Bronchial epithelial cell (primary cell): ENCODE measurements at regions not wholly inside any gene's neighbourhood (a gene's known extent, or its start where the extent isn't known, plus 50 kb on each side); places are given as distances from the start of the nearest gene placed in this dataset.

Source experiments
- DNase-seq: peaks from one replicate; pipeline ENCODE4 v3.0.0-alpha.2; 2010; ENCODE audit warnings: low read depth
- FAIRE-seq: peaks from 2 replicates; lab custom pipeline; 2011; peaks lifted over from hg19 to GRCh38; lab: Jason Lieb, UNC
- H3K27me3 ChIP-seq: 2 replicates; pipeline ENCODE4 v1.5.1; 2011; ENCODE audit warnings: low read length; ENCODE audit not compliant: control insufficient read depth, insufficient read depth
- H3K36me3 ChIP-seq: 2 replicates; pipeline ENCODE4 v1.5.1; 2011; ENCODE audit warnings: low read length; ENCODE audit not compliant: control insufficient read depth, insufficient read depth
- H3K4me3 ChIP-seq: 2 replicates; pipeline ENCODE4 v1.5.1; 2011; ENCODE audit warnings: mild to moderate bottlenecking, low read depth, low read length, control low read depth
- CTCF ChIP-seq: IDR thresholded peaks from 2 replicates; pipeline ENCODE4 v1.5.1; 2011; ENCODE audit warnings: mild to moderate bottlenecking, moderate library complexity, low read length, control low read depth, inconsistent platforms; ENCODE audit not compliant: insufficient read depth, severe bottlenecking

- H3K4me3 ChIP-seq, result no peak overlapping the region
- FAIRE-seq (no peak), DNase-seq (no peak)
- no peaks in the 10 kb centered on the region for H3K27me3 ChIP-seq
- H3K36me3 ChIP-seq, result no peaks in the 10 kb centered on the region
- no peak for TF ChIP-seq CTCF
Observed at GRCh38 chr7:81503336-81503735, 266.5 kb downstream of the HGF start.

- DNase-seq (peak; percentile 22), FAIRE-seq (no peak)
- no peaks in the 10 kb centered on the region for H3K36me3 ChIP-seq
- H3K27me3 ChIP-seq, result no peaks in the 10 kb centered on the region
- no peak for TF ChIP-seq CTCF
- no peak overlapping the region for H3K4me3 ChIP-seq
Observed at GRCh38 chr7:81501220-81501619, 268.6 kb downstream of the HGF start.

GRCh38 chr7:81500631-81501030 lies 269.2 kb downstream of the HGF start:
- H3K27me3 ChIP-seq, result no peaks in the 10 kb centered on the region
- no peak for FAIRE-seq
- H3K4me3 ChIP-seq, result no peak overlapping the region
- H3K36me3 ChIP-seq, result no peaks in the 10 kb centered on the region
- DNase-seq, result peak; percentile 56
- TF ChIP-seq CTCF, result no peak

- no peak for FAIRE-seq
- Histone ChIP-seq H3K27me3 (no peaks in the 10 kb centered on the region), H3K4me3 (no peak overlapping the region), H3K36me3 (no peaks in the 10 kb centered on the region)
- TF ChIP-seq CTCF, result peak; percentile 56
- peak; percentile 77 for DNase-seq
Observed at GRCh38 chr7:81499262-81500116, 270.4 kb downstream of the HGF start.

GRCh38 chr7:81498176-81498575 lies 271.7 kb downstream of the HGF start:
- no peak for TF ChIP-seq CTCF
- FAIRE-seq, result no peak
- H3K27me3 ChIP-seq, result no peaks in the 10 kb centered on the region

More at GRCh38 chr7:81498176-81498575, 271.7 kb downstream of the HGF start:
- H3K4me3 ChIP-seq, result no peak overlapping the region
- no peak for DNase-seq
- no peaks in the 10 kb centered on the region for H3K36me3 ChIP-seq
